ENCODE measurements at regions not wholly inside any gene's neighbourhood (a gene's known extent, or its start where the extent isn't known, plus 50 kb on each side); places are given as distances from the start of the nearest gene placed in this dataset.

- H3K27ac Mint-ChIP-seq = no peak overlapping the region
- Histone ChIP-seq H3K36me3 (ENCODE audit: control insufficient read depth, insufficient read depth, low read length) (no peaks in the 10 kb centered on the region), H3K4me3 (ENCODE audit: low read length) (no peak overlapping the region), H3K27me3 (ENCODE audit: control insufficient read depth, insufficient read depth, low read length) (no peaks in the 10 kb centered on the region), H3K9me3 (ENCODE audit: control insufficient read depth, insufficient read depth, low read length) (no peaks in the 10 kb centered on the region), H3K4me1 (ENCODE audit: control insufficient read depth, insufficient read depth, low read length) (peaks cover under 1% of the 10 kb centered on the region), H3K27ac (ENCODE audit: low read length) (no peak overlapping the region)
- ATAC-seq (no peak), DNase-seq (no peak)
- intact Hi-C loops (cut with micrococcal nuclease) = no loop called here
- H3K4me3 Mint-ChIP-seq = no peak overlapping the region
- no peaks in the 10 kb centered on the region for H3K9me3 Mint-ChIP-seq
- TF ChIP-seq, protein P1, sequence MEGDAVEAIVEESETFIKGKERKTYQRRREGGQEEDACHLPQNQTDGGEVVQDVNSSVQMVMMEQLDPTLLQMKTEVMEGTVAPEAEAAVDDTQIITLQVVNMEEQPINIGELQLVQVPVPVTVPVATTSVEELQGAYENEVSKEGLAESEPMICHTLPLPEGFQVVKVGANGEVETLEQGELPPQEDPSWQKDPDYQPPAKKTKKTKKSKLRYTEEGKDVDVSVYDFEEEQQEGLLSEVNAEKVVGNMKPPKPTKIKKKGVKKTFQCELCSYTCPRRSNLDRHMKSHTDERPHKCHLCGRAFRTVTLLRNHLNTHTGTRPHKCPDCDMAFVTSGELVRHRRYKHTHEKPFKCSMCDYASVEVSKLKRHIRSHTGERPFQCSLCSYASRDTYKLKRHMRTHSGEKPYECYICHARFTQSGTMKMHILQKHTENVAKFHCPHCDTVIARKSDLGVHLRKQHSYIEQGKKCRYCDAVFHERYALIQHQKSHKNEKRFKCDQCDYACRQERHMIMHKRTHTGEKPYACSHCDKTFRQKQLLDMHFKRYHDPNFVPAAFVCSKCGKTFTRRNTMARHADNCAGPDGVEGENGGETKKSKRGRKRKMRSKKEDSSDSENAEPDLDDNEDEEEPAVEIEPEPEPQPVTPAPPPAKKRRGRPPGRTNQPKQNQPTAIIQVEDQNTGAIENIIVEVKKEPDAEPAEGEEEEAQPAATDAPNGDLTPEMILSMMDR (IDR thresholded peaks at IDR 0.05) = no peak
- H3K4me1 Mint-ChIP-seq = peaks cover 6 to 14% of the 10 kb centered on the region in 2 donors
- WGBS (ENCODE audit: insufficient coverage) = 93% methylated on average over 16 of the region's 18 CpGs
- H3K36me3 Mint-ChIP-seq = no peaks in the 10 kb centered on the region
- peaks cover 13 to 14% of the 10 kb centered on the region in 2 donors for H3K27me3 Mint-ChIP-seq (ENCODE audit: low read depth in 2 of 2)
Measured at GRCh38 chr14:99040052-99040451, 231.9 kb downstream of the BCL11B start.

DNA sequence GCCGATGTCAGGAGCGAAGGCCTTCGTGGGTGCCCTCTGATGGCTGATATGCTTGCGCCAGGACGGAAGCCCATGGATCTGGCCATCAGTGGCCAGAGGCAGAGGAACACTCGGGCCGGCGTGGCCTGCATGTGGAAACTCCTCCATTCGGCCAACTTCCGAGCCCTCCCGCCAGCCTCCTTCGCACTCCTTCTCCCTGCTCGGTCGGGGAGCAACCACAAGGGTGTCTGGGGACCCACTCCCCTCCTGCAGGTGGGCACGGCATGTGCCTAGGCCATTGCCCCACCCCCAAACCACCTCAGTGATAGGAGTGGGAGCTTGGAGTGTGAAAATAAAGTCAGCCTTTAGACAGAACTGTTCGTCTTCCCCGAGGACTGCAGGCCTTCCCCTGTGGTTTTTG, 231.3 kb downstream of the BCL11B start:
- Mint-ChIP-seq H3K9me3 (no peaks in the 10 kb centered on the region), H3K4me3 (no peak overlapping the region), H3K27me3 (ENCODE audit: low read depth in 2 of 2) (peaks cover 13 to 14% of the 10 kb centered on the region in 2 donors), H3K27ac (no peak overlapping the region), H3K36me3 (no peaks in the 10 kb centered on the region), H3K4me1 (peaks cover 6 to 14% of the 10 kb centered on the region in 2 donors)
- TF ChIP-seq, protein P1 (IDR thresholded peaks at IDR 0.05) = no peak
- WGBS (ENCODE audit: insufficient coverage) = 78% methylated on average over 16 of the region's 17 CpGs
- DNase-seq (no peak), ATAC-seq (no peak)
- no peak overlapping the region for H3K27ac ChIP-seq (ENCODE audit: low read length)
- H3K4me1 ChIP-seq (ENCODE audit: control insufficient read depth, insufficient read depth, low read length) = no peaks in the 10 kb centered on the region
- H3K36me3 ChIP-seq (ENCODE audit: control insufficient read depth, insufficient read depth, low read length) = no peaks in the 10 kb centered on the region
- H3K27me3 ChIP-seq (ENCODE audit: control insufficient read depth, insufficient read depth, low read length) = no peaks in the 10 kb centered on the region
- intact Hi-C loops (cut with micrococcal nuclease) = no loop called here
- no peaks in the 10 kb centered on the region for H3K9me3 ChIP-seq (ENCODE audit: control insufficient read depth, insufficient read depth, low read length)
- H3K4me3 ChIP-seq (ENCODE audit: low read length) = no peak overlapping the region

DNA sequence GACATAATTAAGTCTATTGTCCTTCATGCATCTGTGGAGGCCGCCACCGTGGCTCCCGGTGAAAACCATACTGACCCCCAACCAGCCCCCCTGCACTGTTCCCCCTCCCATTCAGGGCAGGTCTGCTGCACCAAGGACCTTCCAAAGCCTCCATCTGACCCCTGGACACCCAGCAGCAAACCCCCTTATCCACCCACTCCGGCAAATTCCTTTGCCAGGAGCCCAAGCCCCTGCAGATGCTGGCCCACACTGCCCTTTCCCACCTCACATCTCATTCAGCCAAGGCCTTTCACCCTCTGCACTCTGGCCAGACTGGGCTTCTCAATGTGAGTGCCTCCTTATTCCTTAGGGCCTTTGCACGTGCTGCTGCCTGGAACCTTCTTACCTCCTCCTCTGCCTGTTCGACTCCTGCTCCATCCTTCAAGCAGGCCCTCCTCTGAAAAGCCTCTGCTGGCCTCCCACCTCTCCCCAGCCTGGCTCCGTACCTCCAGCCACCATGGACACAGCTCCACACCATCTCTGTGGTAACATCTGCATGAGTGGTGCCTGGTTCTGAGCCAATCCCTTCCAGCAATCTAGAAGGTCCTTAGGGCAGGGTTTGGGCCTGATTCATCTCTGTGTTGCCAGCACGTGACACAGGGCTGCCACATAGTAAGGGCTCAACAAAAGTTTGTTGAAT, 230.7 kb downstream of the BCL11B start:
- Histone ChIP-seq H3K4me1 (ENCODE audit: control insufficient read depth, insufficient read depth, low read length) (no peaks in the 10 kb centered on the region), H3K4me3 (ENCODE audit: low read length) (no peak overlapping the region), H3K27ac (ENCODE audit: low read length) (no peak overlapping the region), H3K9me3 (ENCODE audit: control insufficient read depth, insufficient read depth, low read length) (no peaks in the 10 kb centered on the region), H3K36me3 (ENCODE audit: control insufficient read depth, insufficient read depth, low read length) (no peaks in the 10 kb centered on the region), H3K27me3 (ENCODE audit: control insufficient read depth, insufficient read depth, low read length) (no peaks in the 10 kb centered on the region)
- DNase-seq (no peak), ATAC-seq (no peak)
- intact Hi-C loops (cut with micrococcal nuclease) = no loop called here
- Mint-ChIP-seq H3K4me3 (no peak overlapping the region), H3K36me3 (no peaks in the 10 kb centered on the region), H3K27ac (peak overlapping the region in 1 of 2 donors; percentile 56), H3K27me3 (ENCODE audit: low read depth in 2 of 2) (peaks cover 10 to 13% of the 10 kb centered on the region in 2 donors), H3K4me1 (peaks cover 6 to 14% of the 10 kb centered on the region in 2 donors), H3K9me3 (no peaks in the 10 kb centered on the region)
- whole genome bisulfite sequencing (ENCODE audit: insufficient coverage) = 72% methylated on average over 8 of the region's 8 CpGs
- TF ChIP-seq, protein P1 (IDR thresholded peaks at IDR 0.05) = no peak

- WGBS (ENCODE audit: insufficient coverage) = 98% methylated on average over 5 of the region's 5 CpGs
- intact Hi-C loops (cut with micrococcal nuclease) = no loop called here
- H3K27me3 Mint-ChIP-seq (ENCODE audit: low read depth in 2 of 2) = peaks cover 5 to 10% of the 10 kb centered on the region in 2 donors
- TF ChIP-seq, protein P1 (IDR thresholded peaks at IDR 0.05) = no peak
- no peak overlapping the region for H3K4me3 ChIP-seq (ENCODE audit: low read length)
- no peaks in the 10 kb centered on the region for H3K9me3 Mint-ChIP-seq
- H3K27ac ChIP-seq (ENCODE audit: low read length) = no peak overlapping the region
- H3K4me3 Mint-ChIP-seq = no peak overlapping the region
- DNase-seq (no peak), ATAC-seq (no peak)
- no peaks in the 10 kb centered on the region for H3K9me3 ChIP-seq (ENCODE audit: control insufficient read depth, insufficient read depth, low read length)
- H3K4me1 ChIP-seq (ENCODE audit: control insufficient read depth, insufficient read depth, low read length) = no peaks in the 10 kb centered on the region
- no peaks in the 10 kb centered on the region for H3K36me3 ChIP-seq (ENCODE audit: control insufficient read depth, insufficient read depth, low read length)
- no peak overlapping the region for H3K27ac Mint-ChIP-seq
- H3K27me3 ChIP-seq (ENCODE audit: control insufficient read depth, insufficient read depth, low read length) = no peaks in the 10 kb centered on the region
- H3K4me1 Mint-ChIP-seq = peaks cover 8 to 11% of the 10 kb centered on the region in 2 donors
- H3K36me3 Mint-ChIP-seq = no peaks in the 10 kb centered on the region
Measured at GRCh38 chr14:99041820-99042174, 230.2 kb downstream of the BCL11B start.
